Kidney tubule cell (primary cell): ENCODE measurements at regions not wholly inside any gene's neighbourhood (a gene's known extent, or its start where the extent isn't known, plus 50 kb on each side); places are given as distances from the start of the nearest gene placed in this dataset.
A peak's percentile ranks its signal among the peaks of the same experiment; 100 is the strongest.
"Not testable (repeated sequence)": the region's sequence is repeated elsewhere in the genome, so short reads cannot be mapped to it uniquely, and the experiment has no call there.

Experiments
- DNase-seq: peaks from one replicate; pipeline ENCODE4 v3.0.0-alpha.2; 2018; ENCODE audit warnings: low spot score

- peak; percentile 77 for DNase-seq
Measured at GRCh38 chr4:81314897-81315470, 100.0 kb upstream of the PRKG2 start.

GRCh38 chr4:81314196-81314896, 99.3 kb upstream of the PRKG2 start:
- peak; percentile 99 for DNase-seq

GRCh38 chr4:81307991-81308390, 93.0 kb upstream of the PRKG2 start:
- DNase-seq = no peak

GRCh38 chr4:81304871-81305270, 89.8 kb upstream of the PRKG2 start:
- DNase-seq = no peak

GRCh38 chr4:81300352-81300751, 85.3 kb upstream of the PRKG2 start:
- not testable (repeated sequence) for DNase-seq

- no peak for DNase-seq
Measured at GRCh38 chr4:81290813-81291212, 75.8 kb upstream of the PRKG2 start.

GRCh38 chr4:81287101-81287500, 72.1 kb upstream of the PRKG2 start:
- peak; percentile 49 for DNase-seq

GRCh38 chr4:81282131-81282530, 67.1 kb upstream of the PRKG2 start:
- no peak for DNase-seq

GRCh38 chr4:81274460-81274859, 59.4 kb upstream of the PRKG2 start:
- no peak for DNase-seq

GRCh38 chr4:81272671-81273070, 57.6 kb upstream of the PRKG2 start:
- no peak for DNase-seq
